GM21528 (cell line): ENCODE measurements at regions not wholly inside any gene's neighbourhood (a gene's known extent, or its start where the extent isn't known, plus 50 kb on each side); places are given as distances from the start of the nearest gene placed in this dataset.
"Not testable (repeated sequence)": the region's sequence is repeated elsewhere in the genome, so short reads cannot be mapped to it uniquely, and the experiment has no call there.

Experiments used
- ATAC-seq: cut with Tn5 transposase; IDR thresholded peaks from one replicate; pipeline ENCODE4 v1.9.1; 2021; ENCODE audit warnings: mild to moderate bottlenecking, moderate library complexity; ENCODE audit not compliant: unreplicated experiment, low FRiP score

GRCh38 chr13:109297628-109298027 is 488.8 kb downstream of the IRS2 start:
- ATAC-seq = no peak

GRCh38 chr13:109293166-109293565 is 493.2 kb downstream of the IRS2 start:
- ATAC-seq = no peak

GRCh38 chr13:109288151-109288709 is 498.2 kb downstream of the IRS2 start:
- no peak for ATAC-seq

GRCh38 chr13:109287553-109287952 is 498.8 kb downstream of the IRS2 start:
- ATAC-seq = no peak

- ATAC-seq = no peak
These were observed 500.8 kb downstream of the IRS2 start for GRCh38 chr13:109285586-109285985.

GRCh38 chr13:109281903-109282635 is 504.3 kb downstream of the IRS2 start:
- no peak for ATAC-seq

- ATAC-seq = no peak
These were observed 505.1 kb downstream of the IRS2 start for GRCh38 chr13:109281017-109281902.

GRCh38 chr13:109276261-109276660 is 510.1 kb downstream of the IRS2 start:
- no peak for ATAC-seq

- no peak for ATAC-seq
These were observed 510.5 kb downstream of the IRS2 start for GRCh38 chr13:109275852-109276251.

- ATAC-seq = no peak
These were observed 511.1 kb downstream of the IRS2 start for GRCh38 chr13:109275139-109275745.

GRCh38 chr13:109274188-109274821 is 512.1 kb downstream of the IRS2 start:
- no peak for ATAC-seq

GRCh38 chr13:109273326-109273751 is 513.0 kb downstream of the IRS2 start:
- ATAC-seq = no peak

- ATAC-seq = no peak
These were observed 513.6 kb downstream of the IRS2 start for GRCh38 chr13:109272595-109273325.

- ATAC-seq = no peak
These were observed 514.5 kb downstream of the IRS2 start for GRCh38 chr13:109271555-109272541.

GRCh38 chr13:109271061-109271460 is 515.3 kb downstream of the IRS2 start:
- no peak for ATAC-seq

- not testable (repeated sequence) for ATAC-seq
These were observed 517.0 kb downstream of the IRS2 start for GRCh38 chr13:109269381-109269780.

- ATAC-seq = not testable (repeated sequence)
These were observed 517.9 kb downstream of the IRS2 start for GRCh38 chr13:109268492-109268891.

GRCh38 chr13:109267400-109267799 is 519.0 kb downstream of the IRS2 start:
- ATAC-seq = not testable (repeated sequence)

- ATAC-seq = not testable (repeated sequence)
These were observed 521.0 kb downstream of the IRS2 start for GRCh38 chr13:109265438-109265742.
